ENCODE measurements at regions not wholly inside any gene's neighbourhood (a gene's known extent, or its start where the extent isn't known, plus 50 kb on each side); places are given as distances from the start of the nearest gene placed in this dataset.

DNA sequence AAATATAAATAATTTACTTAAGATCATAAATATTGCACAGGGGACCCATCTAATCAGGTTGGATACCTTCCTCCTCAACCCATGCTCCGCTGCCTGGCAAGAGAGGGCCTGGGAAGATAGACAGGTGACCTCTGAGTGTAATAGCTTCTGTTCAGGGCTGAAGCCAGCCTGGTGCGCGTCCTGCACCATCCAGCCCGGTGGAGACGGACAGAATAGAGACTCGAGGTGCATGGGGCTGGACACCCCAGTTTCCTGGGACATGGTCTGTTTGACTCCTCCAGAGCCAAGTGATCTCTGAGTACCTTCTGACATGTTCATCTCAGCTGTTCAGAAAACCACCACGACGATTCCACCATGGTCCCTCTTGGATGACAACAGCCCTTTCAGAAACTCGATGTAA, 209.3 kb upstream of the MYT1L start:
- TF ChIP-seq CHD2 (IDR thresholded peaks at IDR 0.05; ENCODE audit: low read depth, low read length), result no peak
- TF ChIP-seq CHCHD3 (CRISPR knock-in tag; IDR thresholded peaks at IDR 0.05), result no peak

Measured in K562 (cell line).